ENCODE measurements at regions not wholly inside any gene's neighbourhood (a gene's known extent, or its start where the extent isn't known, plus 50 kb on each side); places are given as distances from the start of the nearest gene placed in this dataset.

GRCh38 chr10:111139567-111139966 lies 62.7 kb downstream of the ADRA2A start (continued):
- no peak for TF ChIP-seq ZNF274 (IDR thresholded peaks at IDR 0.05; ENCODE audit: borderline replicate concordance, extremely low read depth, low read length)
- no peak for TF ChIP-seq YY1 (IDR thresholded peaks at IDR 0.05; ENCODE audit: low read depth, low read length)
- no peak for TF ChIP-seq SUZ12 (IDR thresholded peaks at IDR 0.05; ENCODE audit: low read length)
- no peak for TF ChIP-seq GTF2F1 (IDR thresholded peaks at IDR 0.05; ENCODE audit: borderline replicate concordance, low read depth, low read length)

All from H1 (cell line).